ENCODE measurements at regions not wholly inside any gene's neighbourhood (a gene's known extent, or its start where the extent isn't known, plus 50 kb on each side); places are given as distances from the start of the nearest gene placed in this dataset.
A peak's percentile ranks its signal among the peaks of the same experiment; 100 is the strongest.

DNA sequence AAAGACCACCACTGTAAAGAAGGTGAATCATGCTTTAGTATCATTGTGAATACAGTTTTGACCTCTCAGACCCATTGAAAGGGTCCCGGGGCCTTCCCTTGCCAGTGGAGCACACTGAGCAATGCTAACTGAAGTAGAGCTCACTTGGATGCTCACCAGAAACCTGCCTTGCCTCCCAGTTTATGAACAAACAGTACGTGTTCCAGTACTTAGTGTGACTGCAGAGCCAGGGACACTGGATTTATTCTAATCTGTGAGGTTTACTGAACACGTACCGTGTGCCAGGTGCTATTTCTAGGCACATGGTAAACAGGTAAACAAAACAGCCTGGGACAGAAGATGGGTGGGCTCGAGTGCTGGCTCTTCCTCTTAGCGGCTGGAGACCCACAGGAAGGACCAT, 79.6 kb downstream of the FOXL1 start:
- Histone ChIP-seq H3K36me3 (ENCODE audit: control insufficient read depth, insufficient read depth, low read length) (no peaks in the 10 kb centered on the region), H3K4me3 (ENCODE audit: low read depth, low read length) (no peak overlapping the region), H3K27me3 (ENCODE audit: control insufficient read depth, insufficient read depth, low read length) (no peaks in the 10 kb centered on the region)
- DNase-seq (ENCODE audit: low read depth) (no peak), FAIRE-seq (no peak)
- TF ChIP-seq, protein P1, sequence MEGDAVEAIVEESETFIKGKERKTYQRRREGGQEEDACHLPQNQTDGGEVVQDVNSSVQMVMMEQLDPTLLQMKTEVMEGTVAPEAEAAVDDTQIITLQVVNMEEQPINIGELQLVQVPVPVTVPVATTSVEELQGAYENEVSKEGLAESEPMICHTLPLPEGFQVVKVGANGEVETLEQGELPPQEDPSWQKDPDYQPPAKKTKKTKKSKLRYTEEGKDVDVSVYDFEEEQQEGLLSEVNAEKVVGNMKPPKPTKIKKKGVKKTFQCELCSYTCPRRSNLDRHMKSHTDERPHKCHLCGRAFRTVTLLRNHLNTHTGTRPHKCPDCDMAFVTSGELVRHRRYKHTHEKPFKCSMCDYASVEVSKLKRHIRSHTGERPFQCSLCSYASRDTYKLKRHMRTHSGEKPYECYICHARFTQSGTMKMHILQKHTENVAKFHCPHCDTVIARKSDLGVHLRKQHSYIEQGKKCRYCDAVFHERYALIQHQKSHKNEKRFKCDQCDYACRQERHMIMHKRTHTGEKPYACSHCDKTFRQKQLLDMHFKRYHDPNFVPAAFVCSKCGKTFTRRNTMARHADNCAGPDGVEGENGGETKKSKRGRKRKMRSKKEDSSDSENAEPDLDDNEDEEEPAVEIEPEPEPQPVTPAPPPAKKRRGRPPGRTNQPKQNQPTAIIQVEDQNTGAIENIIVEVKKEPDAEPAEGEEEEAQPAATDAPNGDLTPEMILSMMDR (IDR thresholded peaks at IDR 0.05; ENCODE audit: insufficient read depth, low read length, severe bottlenecking) = no peak

DNA sequence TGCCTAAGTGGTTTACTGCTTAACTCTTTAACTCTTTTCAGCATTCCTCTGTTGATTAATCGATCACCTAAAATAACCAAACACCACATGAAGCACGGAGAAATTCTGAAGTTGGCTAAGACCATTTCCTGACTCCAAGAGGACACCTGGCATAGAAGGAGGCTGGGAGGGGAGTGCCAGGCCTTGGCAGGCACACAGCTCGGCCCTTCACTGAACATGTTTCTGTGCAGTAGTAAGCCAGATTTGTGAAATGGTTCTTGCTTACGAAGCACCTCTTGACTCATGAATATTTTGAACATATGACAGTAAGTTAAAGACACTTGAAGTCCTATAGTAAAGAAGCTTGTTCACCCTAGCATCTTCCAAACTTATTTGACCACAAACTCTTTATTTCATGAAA, 82.3 kb downstream of the FOXL1 start:
- FAIRE-seq (no peak), DNase-seq (ENCODE audit: low read depth) (peak; percentile 33)
- Histone ChIP-seq H3K4me3 (ENCODE audit: low read depth, low read length) (no peak overlapping the region), H3K27me3 (ENCODE audit: control insufficient read depth, insufficient read depth, low read length) (no peaks in the 10 kb centered on the region), H3K36me3 (ENCODE audit: control insufficient read depth, insufficient read depth, low read length) (no peaks in the 10 kb centered on the region)
- TF ChIP-seq, protein P1 (IDR thresholded peaks at IDR 0.05; ENCODE audit: insufficient read depth, low read length, severe bottlenecking) = no peak

DNA sequence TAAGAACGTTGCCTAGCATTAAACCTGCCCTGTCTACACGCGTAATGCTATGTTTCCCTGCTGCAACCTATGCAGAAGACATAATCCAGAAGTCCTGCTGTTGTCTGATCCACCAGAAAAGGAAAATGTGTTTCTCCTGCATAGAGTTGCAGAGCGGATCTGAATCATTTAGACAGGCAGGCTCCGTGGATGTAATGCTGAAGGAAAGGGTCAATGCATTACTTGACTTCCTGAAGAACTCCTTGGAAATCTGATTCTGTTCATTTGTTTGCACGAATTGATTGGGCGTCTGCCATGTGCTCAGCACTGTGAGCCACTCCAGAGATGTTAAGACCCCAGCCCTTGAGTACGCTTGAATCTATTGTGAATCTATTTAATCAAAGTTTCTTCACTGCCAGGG, 83.4 kb downstream of the FOXL1 start:
- Histone ChIP-seq H3K4me3 (ENCODE audit: low read depth, low read length) (no peak overlapping the region), H3K36me3 (ENCODE audit: control insufficient read depth, insufficient read depth, low read length) (no peaks in the 10 kb centered on the region), H3K27me3 (ENCODE audit: control insufficient read depth, insufficient read depth, low read length) (no peaks in the 10 kb centered on the region)
- FAIRE-seq (no peak), DNase-seq (ENCODE audit: low read depth) (peak; percentile 35)
- TF ChIP-seq, protein P1 (IDR thresholded peaks at IDR 0.05; ENCODE audit: insufficient read depth, low read length, severe bottlenecking) = no peak

DNA sequence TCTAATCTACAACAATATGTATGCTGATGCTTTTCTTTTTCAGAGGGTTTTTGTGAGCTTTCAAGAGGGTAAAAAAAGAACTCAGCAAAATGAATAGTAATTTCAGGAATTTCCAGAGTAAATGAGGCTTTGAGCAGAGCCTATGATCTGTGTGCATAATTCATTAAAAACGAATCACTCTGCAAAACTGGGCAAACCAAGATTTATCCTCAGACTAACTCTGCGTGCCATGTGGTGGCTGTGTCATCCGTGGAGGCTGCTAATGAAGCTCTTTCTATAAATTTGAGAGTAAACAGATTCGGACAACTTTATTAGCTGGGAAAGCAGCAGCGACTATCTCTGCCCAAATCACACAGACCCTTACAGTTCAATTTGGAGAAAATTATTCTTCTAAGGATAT, 83.8 kb downstream of the FOXL1 start:
- Histone ChIP-seq H3K4me3 (ENCODE audit: low read depth, low read length) (no peak overlapping the region), H3K27me3 (ENCODE audit: control insufficient read depth, insufficient read depth, low read length) (no peaks in the 10 kb centered on the region), H3K36me3 (ENCODE audit: control insufficient read depth, insufficient read depth, low read length) (no peaks in the 10 kb centered on the region)
- DNase-seq (ENCODE audit: low read depth) (no peak), FAIRE-seq (no peak)
- TF ChIP-seq, protein P1 (IDR thresholded peaks at IDR 0.05; ENCODE audit: insufficient read depth, low read length, severe bottlenecking) = no peak

DNA sequence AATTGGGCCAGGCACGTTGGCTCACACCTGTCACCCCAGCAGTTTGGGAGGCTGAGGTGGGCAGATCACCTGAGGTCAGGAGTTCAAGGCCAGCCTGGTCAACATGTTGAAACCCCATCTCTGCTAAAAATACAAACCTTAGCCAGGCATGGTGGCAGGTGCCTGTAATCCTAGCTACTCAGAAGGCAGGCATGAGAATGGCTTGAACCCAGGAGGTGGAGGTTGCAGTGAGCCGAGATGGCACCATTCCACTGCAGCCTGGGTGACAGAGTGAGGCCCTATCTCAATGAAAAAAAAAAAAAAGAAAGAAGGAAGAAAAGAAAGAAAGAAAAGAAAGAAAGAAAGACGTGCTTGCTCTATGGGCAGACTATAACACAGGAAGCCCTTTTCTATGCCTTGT, 84.4 kb downstream of the FOXL1 start:
- DNase-seq (ENCODE audit: low read depth) (no peak), FAIRE-seq (no peak)
- H3K36me3 ChIP-seq (ENCODE audit: control insufficient read depth, insufficient read depth, low read length) = no peaks in the 10 kb centered on the region
- H3K4me3 ChIP-seq (ENCODE audit: low read depth, low read length) = no peak overlapping the region
- TF ChIP-seq, protein P1 (IDR thresholded peaks at IDR 0.05; ENCODE audit: insufficient read depth, low read length, severe bottlenecking) = no peak
- no peaks in the 10 kb centered on the region for H3K27me3 ChIP-seq (ENCODE audit: control insufficient read depth, insufficient read depth, low read length)

DNA sequence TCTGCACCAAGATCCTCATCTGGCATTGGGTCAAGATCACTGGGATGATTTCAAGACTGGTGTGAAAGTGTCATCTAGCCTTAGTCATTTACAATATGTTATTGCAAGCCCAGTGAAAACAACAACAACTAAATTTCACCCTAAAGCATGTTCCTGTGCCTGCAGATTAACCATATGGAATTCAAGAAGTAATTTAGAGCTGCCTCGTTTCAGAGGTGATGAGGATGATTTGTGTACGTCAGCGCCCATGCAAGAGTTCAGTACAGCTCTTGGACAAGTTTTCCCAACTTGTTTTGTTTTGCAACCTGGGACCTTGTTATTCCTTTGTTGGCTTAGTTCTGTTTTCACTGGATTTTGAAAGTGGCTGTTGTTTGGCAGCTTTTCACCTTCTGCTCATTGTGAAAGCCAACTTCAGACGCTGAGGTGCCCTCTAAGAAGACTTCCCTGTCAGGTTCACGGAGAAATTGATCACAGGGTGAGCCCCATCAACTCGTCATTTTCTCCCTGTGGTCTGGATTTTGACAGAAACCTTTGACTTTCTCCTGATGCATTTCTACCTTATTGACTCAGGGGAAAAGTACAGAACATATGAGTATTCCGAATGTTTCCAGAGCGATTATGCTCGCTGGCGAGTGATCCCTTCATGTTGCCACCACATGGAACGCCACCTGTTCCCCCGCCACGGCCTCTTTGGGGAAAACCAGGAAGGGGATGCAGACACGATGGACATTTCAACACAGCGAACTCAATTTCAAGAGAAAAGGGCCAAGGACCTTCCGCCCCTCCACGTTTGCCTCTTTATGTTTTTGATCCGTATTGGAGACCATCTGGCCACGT, 85.6 kb downstream of the FOXL1 start:
- TF ChIP-seq, protein P1 (IDR thresholded peaks at IDR 0.05; ENCODE audit: insufficient read depth, low read length, severe bottlenecking) = no peak
- H3K4me3 ChIP-seq (ENCODE audit: low read depth, low read length) = no peak overlapping the region
- no peak for FAIRE-seq
- H3K27me3 ChIP-seq (ENCODE audit: control insufficient read depth, insufficient read depth, low read length) = no peaks in the 10 kb centered on the region
- H3K36me3 ChIP-seq (ENCODE audit: control insufficient read depth, insufficient read depth, low read length) = no peaks in the 10 kb centered on the region
- peak; percentile 54 for DNase-seq (ENCODE audit: low read depth)

Measured in bronchial epithelial cell (primary cell).